Fibroblast of skin of left biceps (primary cell): ENCODE measurements at regions not wholly inside any gene's neighbourhood (a gene's known extent, or its start where the extent isn't known, plus 50 kb on each side); places are given as distances from the start of the nearest gene placed in this dataset.

ENCODE experiments used
- DNase-seq, 2 experiments: peaks; one replicate each; pipeline ENCODE4 v3.0.0-alpha.2; 2013; ENCODE audit warnings: low read depth in 2 of 2

GRCh38 chr6:14713008-14713960 lies 532.6 kb upstream of the JARID2 start:
- no peak for DNase-seq

DNA sequence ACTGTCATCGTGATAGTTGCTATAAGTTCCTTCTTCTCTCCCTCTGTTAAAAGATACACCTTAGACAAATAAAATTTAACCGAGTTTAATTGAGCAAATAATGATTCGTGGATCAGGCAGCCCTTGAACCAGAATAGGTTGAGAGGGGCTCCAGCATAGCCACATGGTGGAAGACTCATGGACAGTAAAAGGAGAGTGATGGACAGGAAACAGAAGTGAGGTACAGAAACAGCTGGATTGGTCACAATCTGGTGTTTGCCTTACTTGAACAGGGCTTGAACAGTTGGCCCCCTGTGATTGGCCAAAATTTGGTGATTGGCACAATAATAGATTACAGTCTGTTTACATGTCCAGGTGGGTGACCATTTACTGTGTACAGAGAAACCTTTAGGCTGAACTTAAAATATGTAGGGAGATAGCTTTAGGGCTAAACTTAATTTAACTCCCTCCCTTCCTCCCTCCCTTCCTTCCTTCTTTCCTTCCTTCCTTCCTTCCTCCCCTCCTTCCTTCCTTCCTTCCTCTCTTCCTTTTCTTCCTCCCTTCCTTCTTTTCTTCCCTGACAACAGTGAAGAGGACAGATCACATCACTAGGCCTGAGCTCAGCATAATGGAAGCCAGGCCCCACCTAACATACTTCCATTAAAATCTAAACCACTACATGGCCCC lies 531.8 kb upstream of the JARID2 start:
- DNase-seq, result no peak

DNA sequence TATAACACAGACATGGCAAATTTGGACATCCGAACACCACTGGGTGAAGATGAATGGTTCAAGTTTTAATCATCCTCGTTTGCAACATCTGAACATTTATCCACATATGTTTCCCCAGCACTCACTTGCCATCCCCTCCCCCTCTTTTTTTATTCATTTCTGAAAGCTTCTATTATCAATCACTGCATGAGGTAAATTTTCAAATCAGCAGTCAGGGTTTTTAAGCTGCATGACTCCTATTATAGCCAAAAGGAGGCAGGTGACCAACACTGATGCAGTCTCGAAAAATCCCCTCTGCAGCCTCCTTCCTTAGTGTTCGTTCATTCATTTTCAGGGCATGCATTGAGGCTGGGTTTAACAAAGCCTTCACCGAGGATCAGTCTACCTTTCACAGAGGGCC lies 530.8 kb upstream of the JARID2 start:
- no peak for DNase-seq

- no peak for DNase-seq
Measured at GRCh38 chr6:14716499-14717146, 529.2 kb upstream of the JARID2 start.

GRCh38 chr6:14717307-14717706 lies 528.6 kb upstream of the JARID2 start:
- no peak for DNase-seq

DNA sequence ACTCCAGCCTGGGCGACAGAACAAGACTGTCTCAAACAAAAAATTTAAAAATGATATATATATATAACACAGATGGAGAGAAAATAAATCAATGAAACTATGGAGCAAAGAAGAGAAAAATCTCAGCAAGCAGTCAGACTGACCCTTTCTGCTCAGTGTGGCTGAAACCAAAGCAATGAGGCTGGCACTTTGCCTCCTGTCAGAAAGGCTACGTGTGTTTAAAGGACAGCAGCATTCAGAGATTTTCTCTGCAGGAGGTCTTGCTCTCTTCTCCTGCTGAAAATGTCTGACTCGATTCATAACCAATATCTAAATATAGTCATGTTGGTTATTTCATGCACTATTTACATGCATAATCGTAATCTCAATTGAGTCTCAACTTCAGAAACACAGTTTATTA lies 527.0 kb upstream of the JARID2 start:
- no peak for DNase-seq

GRCh38 chr6:14719270-14719669 lies 526.6 kb upstream of the JARID2 start:
- no peak for DNase-seq

DNA sequence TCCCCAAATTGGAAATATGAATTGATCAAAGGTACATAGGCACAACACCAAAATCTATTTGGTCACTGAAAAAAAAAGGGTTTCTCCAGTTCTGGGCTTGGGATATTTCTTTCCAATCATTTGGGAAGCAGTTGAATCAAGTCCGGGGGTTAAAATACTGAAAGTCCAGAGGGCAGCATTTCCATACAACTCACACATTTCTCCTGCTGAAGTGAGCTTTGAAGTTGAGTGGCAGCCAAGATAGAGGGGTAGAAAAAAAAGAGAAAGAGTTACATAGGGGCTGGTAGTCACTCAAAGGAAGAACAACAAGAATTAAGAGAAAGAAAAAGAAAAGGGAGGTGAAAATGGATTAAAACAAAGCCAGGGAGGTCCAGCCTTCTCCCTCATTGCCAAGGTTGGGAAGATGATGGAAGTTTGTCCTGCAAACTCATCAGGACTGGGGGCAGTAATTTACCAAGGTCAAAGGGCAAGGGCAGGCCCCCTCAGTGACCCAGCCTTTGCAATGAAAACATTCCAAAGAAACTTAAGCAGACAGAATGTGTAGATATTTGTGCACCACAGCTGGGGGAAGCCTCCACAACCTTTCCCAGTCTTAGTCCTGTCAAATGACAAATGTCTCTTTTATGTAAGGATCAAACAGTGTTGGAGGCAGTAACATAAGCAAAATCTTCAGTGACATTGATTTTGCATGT lies 525.3 kb upstream of the JARID2 start:
- DNase-seq, result no peak

- DNase-seq, result no peak
Measured at GRCh38 chr6:14721103-14721758, 524.6 kb upstream of the JARID2 start.

DNA sequence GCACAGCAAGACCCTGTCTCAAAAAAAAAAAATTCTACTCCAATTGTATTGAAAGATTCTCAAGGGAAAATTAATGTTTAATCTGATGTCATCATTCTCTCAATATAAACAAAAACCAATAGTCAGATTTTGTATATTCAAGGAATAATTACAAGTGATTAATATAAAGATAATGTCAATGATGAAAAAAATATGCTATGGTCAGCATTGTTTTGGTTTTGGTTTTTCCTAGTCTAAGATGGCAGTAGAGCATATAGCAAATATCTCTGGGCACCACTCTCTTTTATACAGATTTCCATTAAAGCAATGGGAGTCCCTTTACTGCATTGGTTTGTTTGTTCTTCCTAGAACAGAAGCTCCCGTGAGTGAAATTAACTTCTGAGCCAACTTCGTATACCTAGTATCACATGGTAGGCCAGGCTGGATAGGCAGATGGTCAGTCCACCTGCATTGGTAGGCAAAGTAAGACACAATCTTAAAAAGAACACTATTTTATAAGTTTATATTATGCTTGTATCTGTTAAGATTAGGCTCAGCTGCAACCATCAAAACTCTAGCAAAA lies 523.8 kb upstream of the JARID2 start:
- DNase-seq, result no peak

DNA sequence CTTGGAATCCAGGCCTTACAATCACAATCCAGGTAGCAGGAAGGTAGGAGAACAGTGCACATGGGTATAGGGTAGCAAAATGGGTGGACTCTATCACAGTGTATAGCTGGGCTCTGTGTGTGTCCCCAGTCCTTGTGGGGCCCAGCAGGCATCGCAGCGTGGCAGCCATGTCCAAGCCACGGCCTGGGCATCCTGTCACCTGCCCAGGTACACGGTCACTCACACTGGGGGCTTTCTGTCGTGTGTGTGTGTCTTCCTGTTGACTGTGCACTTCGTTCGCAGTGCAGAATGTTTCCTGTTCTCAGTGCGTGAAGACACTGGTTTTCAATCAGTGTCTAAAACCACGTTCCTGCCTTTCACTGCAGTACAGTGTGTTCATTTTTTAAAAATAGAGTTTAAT lies 523.2 kb upstream of the JARID2 start:
- DNase-seq, result no peak

GRCh38 chr6:14723535-14724086 lies 522.3 kb upstream of the JARID2 start:
- DNase-seq, result no peak

- DNase-seq, result no peak
Measured at GRCh38 chr6:14724549-14724948, 521.3 kb upstream of the JARID2 start.

DNA sequence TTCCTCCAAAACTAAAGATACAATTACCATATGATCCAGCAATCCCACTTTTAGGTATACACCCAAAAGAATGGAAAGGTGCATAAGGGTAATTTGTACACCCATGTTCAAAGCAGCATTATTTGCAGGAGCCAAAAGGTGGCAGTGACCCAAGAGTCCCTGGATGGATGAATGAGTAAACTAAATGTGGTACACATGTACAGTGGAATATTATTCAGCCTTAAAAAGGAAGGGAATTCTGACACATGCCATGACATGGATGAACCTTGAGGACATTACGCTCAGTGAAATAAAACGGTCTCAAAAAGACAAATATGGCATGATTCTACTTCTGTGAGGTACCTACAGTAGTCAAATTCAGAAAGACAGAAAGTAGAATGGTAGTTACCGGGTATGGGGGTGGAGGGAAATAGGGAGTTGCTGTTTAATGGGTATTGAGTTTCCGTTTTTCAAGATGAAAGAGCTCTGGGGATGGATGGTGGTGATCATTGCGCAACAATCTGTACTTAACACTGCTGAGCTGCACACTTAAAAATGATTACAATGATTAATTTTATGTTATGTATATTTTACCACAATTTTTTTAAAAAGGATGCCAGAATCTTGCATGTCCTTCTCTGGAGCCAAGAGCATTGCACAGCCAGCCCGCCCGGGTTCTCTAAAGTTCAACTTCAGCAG lies 518.9 kb upstream of the JARID2 start:
- DNase-seq, result no peak

- DNase-seq, result no peak
Measured at GRCh38 chr6:14727494-14728395, 518.1 kb upstream of the JARID2 start.

- DNase-seq, result no peak
Measured at GRCh38 chr6:14728396-14729024, 517.4 kb upstream of the JARID2 start.

DNA sequence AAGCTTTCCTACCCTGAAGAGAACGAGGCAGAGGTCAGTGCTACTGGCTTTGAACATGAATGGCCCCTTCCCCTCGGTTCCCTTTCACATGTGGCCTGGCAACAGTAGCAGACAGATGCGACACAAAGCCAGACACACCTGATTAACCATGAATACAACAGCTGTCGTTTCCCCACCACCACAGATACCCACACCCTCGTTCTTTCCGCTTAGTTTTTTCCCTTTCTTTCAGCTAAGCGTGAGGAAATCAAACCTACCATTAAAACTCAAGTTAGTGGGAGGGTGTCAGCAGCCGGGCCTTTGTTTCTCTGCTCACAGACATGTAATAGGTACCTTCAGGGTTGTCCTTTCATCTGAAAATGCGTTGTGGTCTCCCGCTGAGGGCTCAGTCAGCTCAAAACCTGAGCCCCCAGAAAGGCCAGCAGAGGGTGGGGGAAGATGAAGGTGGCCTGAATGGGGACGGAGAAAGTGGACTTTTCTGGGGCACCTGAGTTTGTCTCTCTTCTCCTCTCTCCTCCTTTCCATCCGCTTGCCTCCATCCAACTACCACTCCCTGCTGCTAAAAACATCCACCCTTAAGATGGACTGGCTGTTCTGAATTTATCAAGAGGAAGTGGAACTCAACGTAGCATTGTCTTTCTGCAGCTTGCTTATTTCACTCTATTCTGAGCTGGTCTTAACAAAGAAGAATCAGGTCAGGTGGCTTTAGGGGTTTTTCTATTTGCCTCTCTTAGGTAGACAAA lies 516.6 kb upstream of the JARID2 start:
- DNase-seq, result no peak

GRCh38 chr6:14730654-14731053 lies 515.2 kb upstream of the JARID2 start:
- DNase-seq, result peak in 1 of 2 experiments; percentile 43
